GM12891 (cell line): ENCODE measurements at regions not wholly inside any gene's neighbourhood (a gene's known extent, or its start where the extent isn't known, plus 50 kb on each side); places are given as distances from the start of the nearest gene placed in this dataset.
"Not testable (repeated sequence)": the region's sequence is repeated elsewhere in the genome, so short reads cannot be mapped to it uniquely, and the experiment has no call there.

Source experiments
- DNase-seq: peaks from one replicate; pipeline ENCODE4 v3.0.0; 2011; ENCODE audit warnings: low spot score; ENCODE audit not compliant: insufficient read length
- FAIRE-seq: peaks from 2 replicates; lab custom pipeline; 2011; peaks lifted over from hg19 to GRCh38; lab: Jason Lieb, UNC
- PAX5 ChIP-seq: IDR thresholded peaks from 2 replicates; pipeline ENCODE4 v1.6.1; 2011; ENCODE audit warnings: low read length, moderate library complexity, mild to moderate bottlenecking; ENCODE audit not compliant: insufficient read depth, severe bottlenecking
- POLR2A ChIP-seq: IDR thresholded peaks from 2 replicates; pipeline ENCODE4 v1.6.1; 2011; ENCODE audit warnings: low read depth, low read length, control low read depth
- POLR2AphosphoS5 ChIP-seq: IDR thresholded peaks from 2 replicates; pipeline ENCODE4 v1.6.1; 2011; ENCODE audit warnings: low read depth, low read length, control low read depth
- POU2F2 ChIP-seq: IDR thresholded peaks from 2 replicates; pipeline ENCODE4 v1.6.1; 2011; ENCODE audit warnings: low read depth, mild to moderate bottlenecking, control low read depth, low read length, moderate library complexity
- SPI1 ChIP-seq: IDR thresholded peaks from 2 replicates; pipeline ENCODE4 v1.6.1; 2011; ENCODE audit warnings: low read depth, low read length, control low read depth
- TAF1 ChIP-seq: IDR thresholded peaks from 2 replicates; pipeline ENCODE4 v1.6.1; 2011; ENCODE audit warnings: low read depth, low read length, control low read depth

DNA sequence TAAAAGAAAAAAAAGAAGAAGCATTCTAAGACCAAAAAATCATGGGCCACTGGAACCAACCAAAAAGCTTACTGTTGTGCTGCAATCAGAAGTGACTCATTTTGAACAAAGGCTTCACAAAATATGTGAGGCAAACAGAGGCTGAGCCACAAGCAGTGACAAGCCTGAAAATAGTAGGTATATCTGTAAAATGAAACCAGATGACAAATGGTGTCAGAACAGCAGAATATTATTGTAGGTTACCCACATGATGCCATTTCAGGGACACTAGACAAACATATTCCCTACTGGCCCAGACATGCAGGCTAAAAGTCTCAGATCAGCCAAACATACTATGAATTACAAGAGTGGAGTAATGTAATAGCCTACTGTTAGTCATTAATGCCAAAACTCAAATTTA is 1301.8 kb upstream of the DIAPH2 start:
- DNase-seq, result no peak
- FAIRE-seq, result no peak
- TF ChIP-seq POLR2A, result no peak
- no peak for TF ChIP-seq PAX5
- TF ChIP-seq POLR2AphosphoS5, result no peak
- no peak for TF ChIP-seq SPI1
- TF ChIP-seq TAF1, result no peak
- no peak for TF ChIP-seq POU2F2

- FAIRE-seq (no peak), DNase-seq (no peak)
- TF ChIP-seq TAF1, result no peak
- no peak for TF ChIP-seq POLR2A
- TF ChIP-seq POU2F2, result no peak
- no peak for TF ChIP-seq PAX5
- TF ChIP-seq SPI1, result no peak
- no peak for TF ChIP-seq POLR2AphosphoS5
These were observed 1300.9 kb upstream of the DIAPH2 start for GRCh38 chrX:95383778-95384177.

DNA sequence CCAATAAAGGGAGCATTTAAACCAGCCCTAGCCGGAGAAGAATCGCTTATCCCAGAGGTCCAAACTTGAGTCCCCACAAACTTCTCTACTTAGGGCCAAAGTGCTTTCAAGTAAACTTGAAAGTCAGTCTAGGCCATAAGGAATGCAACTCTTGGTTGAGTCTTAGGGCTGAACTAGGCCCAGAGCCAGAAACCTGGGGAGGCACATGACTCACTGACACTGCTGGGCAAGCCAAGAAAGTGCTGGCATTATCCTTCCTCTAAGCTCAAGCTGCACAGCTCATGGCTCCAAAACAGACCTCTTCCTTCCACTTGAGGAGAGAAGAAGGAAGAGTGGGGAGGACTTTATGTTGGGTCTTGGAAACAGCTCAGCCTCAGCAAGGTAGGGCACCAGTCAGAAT is 1257.3 kb upstream of the DIAPH2 start:
- FAIRE-seq (no peak), DNase-seq (no peak)
- no peak for TF ChIP-seq PAX5
- TF ChIP-seq TAF1, result no peak
- no peak for TF ChIP-seq POLR2A
- TF ChIP-seq POU2F2, result no peak
- no peak for TF ChIP-seq SPI1
- TF ChIP-seq POLR2AphosphoS5, result no peak

GRCh38 chrX:95435198-95435597 is 1249.4 kb upstream of the DIAPH2 start:
- FAIRE-seq (no peak), DNase-seq (no peak)
- TF ChIP-seq POLR2A (no peak), SPI1 (no peak), POU2F2 (no peak), PAX5 (no peak), TAF1 (no peak), POLR2AphosphoS5 (no peak)

DNA sequence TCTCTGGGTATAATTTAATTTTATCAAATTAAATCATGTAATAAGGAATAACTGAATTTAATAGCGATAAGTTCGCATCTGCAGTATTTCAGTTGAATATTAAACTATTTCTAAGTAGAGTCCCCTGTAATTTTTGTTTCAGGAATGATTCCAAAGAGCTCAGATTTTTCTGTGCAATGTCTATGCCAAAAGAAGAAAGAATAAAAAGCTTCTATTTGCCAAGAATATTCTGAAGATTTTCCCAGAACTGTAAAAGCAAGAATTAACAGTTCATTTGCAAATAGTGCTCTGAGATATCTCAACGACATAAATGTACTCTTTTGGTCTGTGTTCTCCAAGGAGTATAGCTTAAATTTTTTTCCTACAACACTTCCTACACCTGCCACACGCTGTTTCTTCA is 1242.8 kb upstream of the DIAPH2 start:
- TF ChIP-seq SPI1 (no peak), POLR2A (no peak), POLR2AphosphoS5 (no peak), PAX5 (no peak), TAF1 (no peak), POU2F2 (no peak)
- DNase-seq (no peak), FAIRE-seq (no peak)

DNA sequence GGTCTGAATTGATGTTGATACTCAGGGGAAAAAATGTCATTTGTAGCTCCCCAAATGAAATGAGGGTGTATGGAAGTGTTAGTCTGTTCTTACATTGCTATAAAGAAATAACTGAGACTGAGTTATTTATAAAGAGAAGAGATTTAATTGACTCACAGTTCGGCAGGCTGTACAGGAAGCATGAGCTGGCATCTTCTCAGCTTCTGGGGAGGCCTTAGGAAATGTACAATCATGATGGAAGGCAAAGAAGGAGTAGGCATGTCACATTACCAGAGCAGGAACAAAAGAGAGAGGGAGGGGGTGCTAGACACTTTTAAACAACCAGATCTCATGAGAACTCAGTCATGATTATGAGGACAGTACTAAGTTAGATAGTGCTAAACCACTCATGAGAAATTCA is 1199.9 kb upstream of the DIAPH2 start:
- FAIRE-seq, result no peak
- no peak for TF ChIP-seq POU2F2
- no peak for TF ChIP-seq POLR2AphosphoS5
- TF ChIP-seq SPI1, result no peak
- no peak for TF ChIP-seq TAF1
- TF ChIP-seq PAX5, result no peak
- TF ChIP-seq POLR2A, result no peak
- DNase-seq, result no peak

DNA sequence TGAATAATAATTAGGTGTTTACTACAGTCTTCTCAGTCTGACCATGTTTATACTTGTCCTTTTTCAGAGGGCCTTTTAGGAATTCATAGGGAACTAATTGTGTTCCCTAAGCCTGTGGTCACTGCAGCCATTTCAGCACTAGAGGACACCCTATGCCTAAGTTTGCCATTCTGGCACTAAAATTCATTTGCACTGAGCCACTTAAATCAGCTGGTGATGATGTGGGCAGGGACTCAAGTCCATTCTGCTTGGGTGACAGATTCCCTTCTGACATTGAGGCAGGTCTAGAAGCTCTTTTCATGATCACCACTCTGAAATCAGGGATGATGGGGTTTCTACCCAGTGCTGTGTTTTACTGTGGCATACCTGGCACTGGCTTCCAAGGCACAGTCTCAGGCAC is 1178.9 kb upstream of the DIAPH2 start:
- DNase-seq, result no peak
- no peak for FAIRE-seq
- TF ChIP-seq SPI1 (no peak), POLR2A (no peak), TAF1 (no peak), POU2F2 (no peak), POLR2AphosphoS5 (no peak), PAX5 (no peak)

- DNase-seq (no peak), FAIRE-seq (peak; percentile 69)
- no peak for TF ChIP-seq TAF1
- no peak for TF ChIP-seq POU2F2
- no peak for TF ChIP-seq PAX5
- TF ChIP-seq POLR2AphosphoS5, result no peak
- TF ChIP-seq SPI1, result no peak
These were observed 1175.2 kb upstream of the DIAPH2 start for GRCh38 chrX:95509474-95509873.

GRCh38 chrX:95524018-95524417 is 1160.6 kb upstream of the DIAPH2 start:
- FAIRE-seq, DNase-seq: not testable (repeated sequence)

DNA sequence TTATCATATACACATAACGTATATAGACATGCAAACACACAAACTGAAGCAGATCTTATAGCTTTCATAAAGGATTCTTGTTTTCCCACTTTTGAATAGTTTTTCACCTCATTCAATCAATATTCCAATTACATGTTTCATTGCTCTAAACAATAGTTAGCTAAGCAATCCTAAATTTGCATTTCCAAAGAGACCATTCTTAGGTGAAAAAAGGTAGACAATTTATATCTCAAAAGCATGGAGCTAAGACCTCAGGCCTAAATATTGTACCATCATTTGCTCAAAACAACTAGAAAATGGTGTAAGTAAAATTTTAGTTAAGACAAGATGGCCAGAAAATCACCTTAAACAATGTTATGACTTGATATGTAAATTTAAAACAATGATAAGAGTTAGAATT is 1148.5 kb upstream of the DIAPH2 start:
- TF ChIP-seq SPI1, result no peak
- TF ChIP-seq PAX5, result no peak
- TF ChIP-seq TAF1, result no peak
- no peak for TF ChIP-seq POU2F2
- no peak for TF ChIP-seq POLR2A
- no peak for TF ChIP-seq POLR2AphosphoS5
- no peak for FAIRE-seq
- no peak for DNase-seq

GRCh38 chrX:95536661-95537060 is 1148.0 kb upstream of the DIAPH2 start:
- no peak for DNase-seq
- TF ChIP-seq POLR2AphosphoS5 (no peak), TAF1 (no peak), SPI1 (no peak), POU2F2 (no peak), PAX5 (no peak), POLR2A (no peak)
- FAIRE-seq, result no peak
